ENCODE measurements at regions not wholly inside any gene's neighbourhood (a gene's known extent, or its start where the extent isn't known, plus 50 kb on each side); places are given as distances from the start of the nearest gene placed in this dataset.

DNA sequence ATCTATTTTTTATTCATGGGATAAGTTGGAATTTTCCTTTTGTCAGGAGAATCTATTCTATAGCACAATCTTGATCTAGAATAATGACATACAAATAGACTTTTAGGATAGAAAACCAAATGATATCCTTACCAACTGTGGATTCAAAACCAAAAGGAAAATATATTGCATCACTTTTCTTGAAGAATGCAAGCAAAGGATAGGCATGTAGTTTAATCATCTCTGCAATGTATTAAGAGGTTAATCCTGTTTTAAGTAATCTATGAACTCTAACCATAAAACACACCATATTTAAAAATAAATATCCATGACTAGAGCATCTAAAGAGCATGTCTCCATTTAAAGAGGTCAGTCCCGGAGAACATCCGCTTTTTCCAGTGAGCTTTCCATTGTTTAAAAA is 106.7 kb upstream of the CNKSR3 start:
- TF ChIP-seq CTCF (IDR thresholded peaks at IDR 0.05) (no peak), POLR2A (IDR thresholded peaks at IDR 0.05) (no peak), POLR2AphosphoS5 (IDR thresholded peaks at IDR 0.05) (no peak)

Measured in breast epithelium (tissue), 3 donors.